ENCODE measurements at regions not wholly inside any gene's neighbourhood (a gene's known extent, or its start where the extent isn't known, plus 50 kb on each side); places are given as distances from the start of the nearest gene placed in this dataset.
"Not testable (repeated sequence)": the region's sequence is repeated elsewhere in the genome, so short reads cannot be mapped to it uniquely, and the experiment has no call there.

DNA sequence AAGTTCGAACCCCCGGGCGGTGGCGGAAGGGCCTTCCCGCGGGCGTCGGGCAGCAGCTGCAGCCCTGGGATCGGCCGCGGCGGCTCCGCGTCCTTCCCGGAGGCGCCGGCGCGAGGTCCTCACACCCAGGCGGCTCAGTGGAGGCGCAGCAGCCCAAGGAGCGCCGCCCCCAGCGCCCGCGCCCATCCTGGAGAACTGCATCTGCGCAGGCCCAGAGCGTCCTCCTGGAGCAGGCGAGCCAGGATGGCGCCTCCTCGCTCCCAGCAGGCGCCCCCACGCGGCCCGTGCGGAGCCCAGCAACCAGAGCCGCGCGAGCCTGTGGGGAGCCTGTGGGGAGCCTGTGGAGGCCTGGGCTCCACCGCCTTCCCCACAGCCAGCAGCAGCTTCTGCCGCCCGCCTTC lies 872.5 kb downstream of the TMEM121 start:
- not testable (repeated sequence) for DNase-seq

DNA sequence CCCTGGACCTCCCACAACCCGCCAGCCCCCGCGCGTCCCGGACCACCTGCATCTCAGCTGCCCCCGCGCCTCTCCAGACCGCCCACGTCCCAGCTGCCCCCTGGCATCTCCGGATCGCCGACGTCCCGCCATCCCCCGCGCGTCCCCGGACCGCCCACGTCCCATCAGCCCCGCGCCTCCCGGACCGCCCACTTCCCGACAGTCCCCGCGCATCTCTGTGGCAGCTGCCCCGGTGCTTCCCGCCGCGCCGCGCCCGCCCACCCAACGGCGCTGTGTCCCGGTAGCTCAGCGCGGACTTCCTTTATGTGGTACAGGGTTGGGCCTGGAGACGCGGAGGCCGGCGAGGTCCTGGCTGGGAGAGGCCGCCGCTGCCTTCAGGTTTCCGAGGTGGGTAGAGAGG lies 874.9 kb downstream of the TMEM121 start:
- not testable (repeated sequence) for DNase-seq

DNA sequence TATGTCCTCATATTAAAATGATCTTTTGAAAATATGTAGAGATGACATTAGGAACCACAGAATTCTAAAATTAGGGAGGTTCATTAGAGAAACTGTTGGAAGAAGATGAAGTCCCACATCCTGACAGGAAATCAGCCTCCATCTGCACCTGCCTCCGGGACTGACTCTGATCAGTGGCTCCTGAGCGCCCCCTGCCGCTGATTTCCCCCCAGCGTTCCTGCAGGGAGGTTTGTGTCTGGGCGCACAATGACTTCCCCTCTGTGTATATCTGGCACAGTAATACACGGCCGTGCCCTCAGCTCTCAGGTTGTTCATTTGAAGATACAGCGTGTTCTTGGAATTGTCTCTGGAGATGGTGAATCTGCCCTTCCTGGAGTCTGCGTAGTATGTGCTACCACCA lies 883.8 kb downstream of the TMEM121 start:
- DNase-seq: not testable (repeated sequence)

DNA sequence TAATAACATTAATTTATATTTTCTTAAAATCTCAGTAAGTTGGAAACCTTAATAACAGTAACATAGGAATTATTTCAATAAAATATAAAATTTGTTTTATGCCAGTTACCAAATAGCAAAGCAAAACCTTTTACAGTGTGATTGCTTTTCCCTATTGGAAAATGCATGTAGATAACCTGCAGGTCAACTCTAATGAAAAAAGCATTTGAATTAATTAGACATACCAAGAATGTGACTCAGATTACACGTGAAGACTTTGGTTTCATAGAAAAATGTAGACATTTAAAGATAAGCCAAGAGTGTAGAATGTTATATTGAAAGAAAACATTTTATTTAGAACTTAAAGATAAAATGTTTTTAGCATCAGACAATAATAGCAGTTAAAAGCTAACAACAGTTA lies 888.1 kb downstream of the TMEM121 start:
- DNase-seq: no peak

DNA sequence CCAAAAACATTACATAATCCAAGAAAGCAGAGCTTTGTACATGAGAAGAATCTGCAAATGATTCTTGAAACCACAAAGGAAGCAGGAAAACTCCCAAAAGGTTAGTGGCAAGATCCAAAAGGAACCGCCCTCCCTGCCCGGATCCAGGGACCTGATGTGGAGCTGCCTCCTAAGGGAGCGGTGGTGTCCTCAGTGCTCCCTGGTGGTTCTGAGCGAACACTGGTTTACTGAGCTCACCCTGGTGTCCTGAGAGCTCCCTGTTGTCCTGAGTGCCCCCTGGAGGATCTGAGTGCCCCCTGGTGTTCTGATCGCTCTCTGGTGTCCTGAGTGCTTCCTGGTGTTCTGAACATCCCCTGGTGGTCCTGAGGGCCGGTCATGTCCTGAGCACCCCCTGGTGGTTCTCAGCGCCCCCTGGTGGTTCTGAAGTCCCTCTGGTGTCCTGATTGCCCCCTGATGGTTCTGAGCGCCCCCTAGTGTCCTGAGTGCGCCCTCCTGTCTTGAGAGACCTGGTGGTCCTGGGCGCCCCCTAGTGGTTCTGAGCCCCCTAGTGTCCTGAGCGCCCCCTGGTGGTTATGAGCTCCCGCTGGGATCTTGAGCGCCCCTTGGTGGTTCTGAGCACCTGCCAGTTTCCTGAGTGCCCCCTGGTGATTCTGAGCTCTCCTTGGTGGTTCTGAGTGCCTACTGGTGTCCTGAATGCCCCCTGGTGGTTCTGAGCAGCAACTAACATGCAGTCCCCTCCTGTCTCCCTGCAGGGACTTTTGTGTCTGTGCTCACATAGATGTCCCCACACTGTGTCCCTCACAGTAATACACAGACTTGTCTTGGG lies 891.1 kb downstream of the TMEM121 start:
- DNase-seq: no peak

DNA sequence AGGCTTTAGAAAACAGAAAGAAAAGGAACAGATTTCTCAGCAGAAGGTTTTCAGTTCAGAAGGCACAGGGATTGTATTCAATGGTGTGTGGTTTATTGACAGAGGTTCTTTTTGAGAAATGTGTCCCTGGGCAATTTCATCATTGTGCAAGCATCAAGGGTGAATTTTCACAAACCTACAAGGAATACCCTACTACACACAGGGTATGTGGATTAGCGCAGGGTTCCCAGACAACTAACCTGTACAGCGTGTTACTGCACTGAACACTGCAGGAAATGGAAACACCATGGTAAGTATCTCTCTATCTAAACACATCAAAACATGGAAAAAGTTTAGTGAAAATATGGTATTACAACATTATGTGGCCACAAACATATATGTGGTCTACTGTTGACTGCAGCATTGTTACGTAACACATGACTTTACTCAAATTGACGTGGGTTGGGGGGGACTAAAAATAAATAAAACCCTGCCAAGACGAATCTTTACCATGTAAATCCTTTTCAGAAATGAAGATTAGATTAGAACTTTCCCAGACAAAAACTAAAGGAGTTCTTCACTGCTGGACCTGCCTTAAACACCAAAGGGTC lies 893.1 kb downstream of the TMEM121 start:
- no peak for DNase-seq

DNA sequence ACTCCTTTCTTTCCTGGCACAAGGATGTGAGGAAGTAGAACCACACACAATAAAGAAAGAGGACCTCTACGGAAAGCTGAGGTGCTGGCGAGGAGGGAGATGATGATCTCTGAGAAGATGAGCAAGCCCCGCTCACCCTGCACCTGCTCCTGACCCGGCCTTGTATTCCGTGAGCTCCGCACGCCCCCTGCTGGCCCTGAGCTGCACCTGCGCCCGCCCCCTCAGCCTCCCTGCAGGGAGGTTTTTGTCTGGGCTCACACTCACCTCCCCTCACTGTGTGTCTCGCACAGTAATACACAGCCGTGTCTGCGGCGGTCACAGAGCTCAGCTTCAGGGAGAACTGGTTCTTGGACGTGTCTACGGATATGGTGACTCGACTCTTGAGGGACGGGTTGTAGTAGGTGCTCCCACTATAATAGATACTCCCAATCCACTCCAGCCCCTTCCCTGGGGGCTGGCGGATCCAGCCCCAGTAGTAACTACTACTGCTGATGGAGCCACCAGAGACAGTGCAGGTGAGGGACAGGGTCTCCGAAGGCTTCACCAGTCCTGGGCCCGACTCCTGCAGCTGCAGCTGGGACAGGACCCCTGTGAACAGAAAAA lies 895.1 kb downstream of the TMEM121 start:
- DNase-seq: not testable (repeated sequence)

DNA sequence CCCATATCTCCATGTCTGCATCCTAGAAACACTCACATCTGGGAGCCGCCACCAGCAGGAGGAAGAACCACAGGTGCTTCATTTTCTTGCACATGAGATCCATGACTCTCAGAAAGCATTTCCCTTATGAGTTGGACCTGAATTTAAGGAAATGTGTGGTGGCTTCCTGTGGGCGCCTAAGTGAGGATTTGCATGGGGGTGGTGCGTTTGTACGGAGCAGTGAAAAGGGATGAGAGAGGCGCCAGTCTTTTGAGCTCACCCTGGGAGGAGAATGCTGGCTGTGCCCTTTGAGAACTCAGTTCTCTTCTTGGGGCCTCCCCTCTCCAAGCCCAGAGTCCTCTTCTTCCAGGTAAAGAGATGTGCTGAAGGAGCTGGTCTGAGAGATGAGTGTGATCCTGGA lies 895.7 kb downstream of the TMEM121 start:
- DNase-seq: no peak

DNA sequence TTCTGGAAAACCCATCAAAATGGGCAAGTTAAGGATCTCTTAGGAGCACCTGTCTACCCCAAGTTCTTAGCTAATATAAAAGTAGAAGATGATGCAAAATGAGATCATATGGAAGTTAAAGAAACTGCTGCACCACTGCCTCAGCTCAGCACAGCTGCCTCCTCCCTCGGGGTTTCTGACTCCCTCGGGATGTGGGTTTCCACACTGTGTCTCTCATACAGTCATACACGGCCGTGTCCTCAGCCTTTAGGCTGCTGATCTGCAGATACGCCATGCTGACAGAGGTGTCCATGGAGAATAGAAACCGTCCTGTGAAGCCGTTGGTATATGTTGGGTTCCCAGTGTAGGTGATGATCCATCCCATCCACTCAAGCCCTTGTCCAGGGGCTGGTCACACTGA lies 898.8 kb downstream of the TMEM121 start:
- DNase-seq: not testable (repeated sequence)

DNA sequence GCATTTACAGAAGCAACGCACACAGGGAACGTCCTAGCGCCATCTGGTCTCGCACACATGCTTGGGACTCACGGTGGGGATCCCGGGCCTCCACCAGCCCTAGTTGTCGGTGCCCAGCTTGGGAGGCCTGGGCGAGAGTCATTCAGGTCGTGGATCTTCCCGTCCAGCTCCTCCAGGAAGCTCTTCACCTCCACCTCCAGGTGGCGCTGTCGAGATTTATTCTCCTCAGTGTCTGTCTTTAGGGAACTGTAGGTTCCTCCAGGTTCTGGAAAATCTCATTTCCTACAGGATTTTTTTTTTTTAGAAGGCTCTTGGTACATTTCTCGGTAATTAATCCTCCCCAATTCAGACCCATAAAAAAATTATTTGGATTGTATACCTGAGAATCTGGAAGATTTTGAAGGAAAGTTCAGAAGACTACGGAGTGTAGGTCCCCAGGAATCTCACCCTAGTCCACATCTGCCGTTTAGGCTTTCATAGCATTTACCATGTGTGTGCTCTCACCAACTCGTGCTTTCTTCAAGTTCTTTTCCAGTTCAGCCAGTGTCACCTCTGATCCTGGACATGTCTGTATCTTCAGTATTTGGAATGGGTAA lies 910.0 kb downstream of the TMEM121 start:
- DNase-seq: no peak

DNA sequence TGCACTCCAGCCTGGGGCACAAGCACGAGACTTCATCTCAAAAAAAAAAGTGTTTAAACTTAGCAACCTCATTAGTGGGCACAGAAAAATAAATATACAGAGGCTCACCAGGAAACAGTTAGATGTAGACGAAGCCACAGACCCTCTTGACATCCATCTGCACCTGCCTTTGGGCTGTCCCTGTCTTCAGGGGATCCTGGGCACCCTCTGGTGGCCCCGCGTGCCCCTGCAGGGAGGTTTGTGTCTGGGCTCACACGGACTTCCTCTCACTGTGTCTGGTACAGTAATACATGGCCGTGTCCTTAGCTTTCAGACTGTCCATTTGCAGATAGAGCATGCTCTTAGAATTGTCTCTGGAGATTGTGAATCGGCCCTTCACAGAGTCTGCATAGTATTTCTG lies 916.5 kb downstream of the TMEM121 start:
- DNase-seq: no peak

DNA sequence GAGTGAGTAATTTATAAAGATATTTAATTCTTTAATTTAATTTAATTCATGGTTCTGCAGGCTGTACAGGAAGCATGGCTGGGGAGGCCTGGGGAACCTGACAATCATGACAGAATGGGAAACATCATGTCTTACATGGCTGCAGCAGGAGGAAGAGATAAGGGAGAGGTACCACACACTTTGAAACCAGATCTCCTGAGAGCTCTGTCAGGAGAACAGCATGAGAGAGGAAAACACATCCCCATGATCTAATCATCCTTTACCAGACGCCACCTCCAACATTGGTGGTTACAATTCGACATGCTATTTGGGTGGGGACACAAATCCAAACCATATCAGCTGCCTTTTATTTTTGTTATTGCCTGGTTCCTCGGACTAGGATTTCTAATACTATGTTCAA lies 928.6 kb downstream of the TMEM121 start:
- DNase-seq: no peak

DNA sequence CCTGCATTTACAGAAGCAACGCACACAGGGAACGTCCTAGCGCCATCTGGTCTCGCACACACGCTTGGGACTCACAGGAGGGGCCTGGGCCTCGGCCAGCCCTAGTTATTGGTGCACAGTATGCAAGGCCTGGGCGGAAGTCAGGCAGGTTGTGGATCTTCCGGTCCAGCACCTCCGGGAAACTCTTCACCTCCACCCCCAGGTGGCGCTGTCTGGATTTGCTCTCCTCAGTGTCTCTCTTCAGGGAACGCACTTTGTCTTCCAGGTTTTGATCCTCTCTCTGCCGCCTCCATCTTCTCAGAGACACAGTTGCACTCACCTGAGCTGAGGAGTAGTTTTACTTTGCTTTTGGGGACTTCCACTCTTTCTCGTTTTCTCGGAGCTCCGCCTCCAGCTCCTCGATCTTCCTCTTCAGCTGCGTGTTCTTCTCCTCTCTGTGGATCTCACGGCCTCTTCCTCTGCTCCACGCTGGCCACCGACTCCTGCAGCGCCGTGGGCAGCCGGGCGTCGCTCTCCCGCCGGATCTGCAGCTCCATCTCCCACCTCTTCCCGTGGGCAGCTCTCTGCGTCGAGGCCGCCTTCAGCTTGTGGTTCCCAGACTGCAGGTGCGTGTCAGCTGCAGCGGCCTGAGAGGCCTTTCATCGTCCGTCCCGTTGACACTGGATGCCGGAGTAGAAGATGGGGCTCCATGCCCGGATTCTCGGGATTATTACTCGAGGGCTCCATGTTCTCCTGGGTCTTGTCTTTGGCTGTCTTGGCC lies 933.8 kb downstream of the TMEM121 start:
- DNase-seq: no peak

DNA sequence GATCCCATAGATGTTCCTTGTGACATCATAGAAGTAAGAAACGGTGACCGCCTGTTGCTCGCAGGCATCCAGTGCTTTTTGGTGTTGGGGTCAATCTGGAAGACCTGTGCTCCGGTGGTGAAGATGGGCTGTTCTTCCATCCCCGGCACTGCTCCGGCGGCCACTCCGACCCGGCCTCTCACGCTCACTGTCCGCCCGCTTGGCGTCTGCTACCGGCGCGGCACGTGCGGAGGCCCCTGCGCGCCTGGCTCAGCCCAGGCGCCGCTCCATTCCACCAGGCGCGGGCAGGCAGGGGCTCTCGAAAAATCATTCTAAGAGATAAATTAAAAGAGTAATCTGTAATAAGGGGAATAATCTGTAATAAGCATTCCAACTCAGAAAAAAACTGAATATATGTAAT lies 934.5 kb downstream of the TMEM121 start:
- no peak for DNase-seq

DNA sequence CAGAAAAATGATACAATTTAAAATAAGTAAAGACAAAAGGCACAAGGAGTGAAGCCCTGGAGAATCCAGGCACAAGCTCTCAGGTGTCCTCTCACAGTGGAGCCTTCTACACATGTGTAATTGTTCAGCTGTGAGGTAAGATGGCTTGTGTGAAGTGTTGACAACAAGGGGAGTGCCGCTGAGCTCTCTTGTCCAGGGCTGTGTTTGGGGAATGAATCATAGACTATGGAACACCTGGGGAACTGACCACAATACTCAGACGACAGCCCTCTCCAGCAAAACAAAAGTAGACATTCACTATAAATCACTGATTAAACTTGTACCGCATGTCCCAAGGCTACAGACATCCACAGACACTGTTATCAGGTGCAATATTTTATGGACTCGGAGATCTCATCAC lies 940.1 kb downstream of the TMEM121 start:
- not testable (repeated sequence) for DNase-seq

DNA sequence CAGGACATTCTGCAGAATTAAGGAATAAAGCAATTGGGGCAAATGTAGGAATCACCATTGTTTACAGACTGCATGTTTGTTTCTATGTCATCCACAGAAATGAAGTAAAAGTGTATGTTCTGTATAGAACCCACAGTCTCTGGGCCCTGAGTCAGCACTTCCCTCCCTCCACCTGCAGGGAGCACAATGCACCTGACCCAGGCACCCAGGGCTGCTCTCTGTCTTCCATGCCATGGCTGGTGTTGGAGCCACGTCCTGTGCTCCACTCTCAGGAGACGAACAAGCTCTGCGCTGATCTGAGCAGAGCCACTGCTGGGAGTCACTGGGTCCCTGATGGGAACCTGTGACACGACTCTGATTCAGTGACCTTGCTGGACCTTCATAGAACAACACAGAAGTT lies 942.5 kb downstream of the TMEM121 start:
- DNase-seq: not testable (repeated sequence)

DNA sequence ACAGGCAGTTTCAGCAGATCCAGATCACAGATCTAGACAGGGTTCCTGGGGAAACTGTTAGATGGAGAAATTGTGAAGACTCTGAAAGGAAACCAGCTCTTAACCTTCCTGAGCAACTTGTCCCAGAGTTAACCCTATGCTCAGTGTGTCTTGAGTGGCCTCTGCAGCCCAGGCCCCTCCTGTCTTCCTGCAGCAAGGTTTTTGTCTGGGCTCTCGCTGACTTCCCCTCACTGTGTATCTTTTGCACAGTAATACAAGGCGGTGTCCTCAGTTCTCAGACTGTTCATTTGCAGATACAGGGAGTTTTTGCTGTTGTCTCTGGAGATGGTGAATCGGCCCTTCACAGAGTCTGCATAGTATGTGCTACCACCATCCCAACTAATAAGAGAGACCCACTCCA lies 943.6 kb downstream of the TMEM121 start:
- not testable (repeated sequence) for DNase-seq

DNA sequence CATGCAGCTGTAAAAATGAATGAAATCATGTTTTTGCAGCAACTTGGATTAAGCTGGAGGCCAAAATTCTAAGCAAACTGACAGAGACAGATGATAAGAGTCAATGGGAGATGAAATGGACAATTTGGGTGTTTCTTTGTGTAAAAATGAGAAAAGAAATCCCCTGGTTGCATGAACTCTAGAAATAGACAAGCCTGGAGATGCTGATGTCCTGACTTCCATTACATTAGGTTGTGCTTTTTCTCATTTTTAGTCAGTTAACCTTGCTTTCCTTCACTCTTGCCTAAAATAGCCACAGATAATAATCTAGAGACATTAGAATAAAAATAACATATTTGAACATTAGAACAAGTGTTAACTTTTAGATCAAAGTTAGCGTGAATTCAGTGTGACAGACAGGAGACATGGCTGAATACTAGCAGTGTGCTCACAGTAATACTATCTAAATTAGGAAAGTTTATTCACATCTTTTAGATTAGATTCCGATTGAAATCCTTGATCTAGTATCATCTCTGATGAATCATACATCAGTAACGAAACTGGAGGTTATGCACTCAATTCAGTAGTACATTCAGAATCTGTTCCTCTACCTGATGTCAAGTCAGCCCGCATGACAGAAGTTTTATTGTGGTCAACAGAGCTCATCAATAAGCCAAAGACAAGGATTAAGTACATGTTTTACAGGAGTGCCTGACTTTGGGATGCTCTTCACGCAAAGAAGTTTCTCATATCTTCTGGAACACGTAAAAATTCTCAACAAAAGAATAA lies 948.1 kb downstream of the TMEM121 start:
- not testable (repeated sequence) for DNase-seq

DNA sequence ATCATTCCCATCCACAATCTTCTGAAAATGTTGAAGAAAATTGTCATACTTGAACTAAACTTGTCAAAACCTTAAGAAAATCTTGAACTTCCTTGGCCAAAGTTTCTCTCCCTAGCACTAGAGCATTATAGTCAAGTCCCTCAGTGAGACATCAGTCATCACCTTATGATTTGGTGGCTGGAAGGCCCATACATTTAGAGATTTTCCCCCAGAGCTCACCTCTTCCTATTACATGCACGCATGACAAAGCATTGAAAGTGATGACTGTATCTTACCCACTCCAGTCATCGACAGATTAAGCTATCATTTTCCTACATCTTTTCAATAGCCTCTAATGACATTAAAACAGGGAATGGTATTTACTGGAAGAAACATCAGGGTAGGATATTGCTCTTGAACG lies 948.8 kb downstream of the TMEM121 start:
- not testable (repeated sequence) for DNase-seq

DNA sequence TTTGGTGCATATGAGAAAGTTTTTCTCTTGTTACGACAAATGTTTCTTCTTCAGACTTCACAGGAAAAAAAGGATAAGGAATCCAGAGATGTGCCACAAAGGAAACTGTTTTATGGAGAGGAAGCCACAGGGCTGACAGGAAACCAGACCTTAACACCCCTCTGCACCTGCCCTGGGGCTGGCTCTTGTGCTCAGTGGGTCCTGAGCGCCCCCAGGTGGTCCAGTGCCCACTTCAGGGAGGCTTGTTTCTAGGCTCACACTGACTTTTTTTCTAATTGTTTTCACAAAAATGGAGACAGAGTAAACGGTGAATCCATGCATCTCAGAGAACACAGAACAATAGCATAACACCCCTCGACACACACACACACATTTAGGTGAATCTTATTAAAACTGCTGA lies 951.2 kb downstream of the TMEM121 start:
- not testable (repeated sequence) for DNase-seq

DNA sequence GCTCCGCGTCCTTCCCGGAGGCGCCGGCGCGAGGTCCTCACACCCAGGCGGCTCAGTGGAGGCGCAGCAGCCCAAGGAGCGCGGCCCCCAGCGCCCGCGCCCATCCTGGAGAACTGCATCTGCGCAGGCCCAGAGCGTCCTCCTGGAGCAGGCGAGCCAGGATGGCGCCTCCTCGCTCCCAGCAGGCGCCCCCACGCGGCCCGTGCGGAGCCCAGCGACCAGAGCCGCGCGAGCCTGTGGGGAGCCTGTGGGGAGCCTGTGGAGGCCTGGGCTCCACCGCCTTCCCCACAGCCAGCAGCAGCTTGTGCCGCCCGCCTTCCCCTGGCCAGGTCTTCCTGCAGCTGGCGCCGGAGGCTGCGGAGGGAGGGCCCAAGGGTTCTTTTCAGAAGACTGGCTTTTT lies 953.9 kb downstream of the TMEM121 start:
- DNase-seq: not testable (repeated sequence)

DNA sequence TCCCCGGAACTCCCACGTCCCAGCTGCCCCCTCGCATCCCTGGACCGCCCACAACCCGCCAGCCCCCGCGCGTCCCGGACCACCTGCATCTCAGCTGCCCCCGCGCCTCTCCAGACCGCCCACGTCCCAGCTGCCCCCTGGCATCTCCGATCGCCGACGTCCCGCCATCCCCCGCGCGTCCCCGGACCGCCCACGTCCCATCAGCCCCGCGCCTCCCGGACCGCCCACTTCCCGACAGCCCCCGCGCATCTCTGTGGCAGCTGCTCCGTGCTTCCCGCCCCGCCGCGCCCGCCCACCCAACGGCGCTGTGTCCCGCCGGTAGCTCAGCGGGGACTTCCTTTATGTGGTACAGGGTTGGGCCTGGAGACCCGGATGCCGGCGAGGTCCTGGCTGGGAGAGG lies 955.8 kb downstream of the TMEM121 start:
- DNase-seq: not testable (repeated sequence)
